Kidney (tissue), 13 donors: ENCODE measurements at regions not wholly inside any gene's neighbourhood (a gene's known extent, or its start where the extent isn't known, plus 50 kb on each side); places are given as distances from the start of the nearest gene placed in this dataset.

Experiments used
- DNase-seq, 5 donors: peaks; one replicate each; pipeline ENCODE4 v3.0.0-alpha.2; 2013 to 2020
- FAIRE-seq: peaks from 2 replicates; lab custom pipeline; 2012; peaks lifted over from hg19 to GRCh38; lab: Jason Lieb, UNC
- H3K27ac ChIP-seq, 2 donors: one replicate each; pipeline ENCODE4 v1.7.0; 2013; ENCODE audit warnings: low read depth in 2 of 2, low read length in 2 of 2, inconsistent platforms in 1 of 2
- H3K27me3 ChIP-seq: one replicate; pipeline ENCODE4 v1.7.1; 2013; ENCODE audit warnings: low read length, inconsistent platforms; ENCODE audit not compliant: control insufficient read depth, insufficient read depth
- H3K36me3 ChIP-seq, 3 donors: one replicate each; pipeline versions ENCODE4 v1.7.0 to v1.7.1; 2013; ENCODE audit warnings: low read length in 3 of 3, control low read depth in 1 of 3, inconsistent platforms in 1 of 3; ENCODE audit not compliant: insufficient read depth in 3 of 3, control insufficient read depth in 2 of 3
- H3K4me1 ChIP-seq, 3 donors: one replicate each; pipeline versions ENCODE4 v1.7.0 to v1.7.1; 2013; ENCODE audit warnings: low read length in 3 of 3, inconsistent platforms in 1 of 3, low read depth in 1 of 3; ENCODE audit not compliant: control insufficient read depth in 2 of 3, insufficient read depth in 2 of 3
- H3K4me3 ChIP-seq, 3 donors: one replicate each; pipeline versions ENCODE4 v1.7.0 to v1.8.1; 2013; ENCODE audit warnings: low read length in 3 of 3, control low read depth in 1 of 3, inconsistent platforms in 1 of 3
- H3K9ac ChIP-seq, 3 donors: one replicate each; pipeline versions ENCODE4 v1.7.0 to v1.7.1; 2013; ENCODE audit warnings: low read length in 3 of 3, control low read depth in 1 of 3, inconsistent platforms in 1 of 3
- H3K9me3 ChIP-seq, 3 donors: one replicate each; pipeline versions ENCODE4 v1.7.0 to v1.7.1; 2013; ENCODE audit warnings: low read length in 3 of 3, control low read depth in 1 of 3, inconsistent platforms in 1 of 3; ENCODE audit not compliant: control insufficient read depth in 2 of 3, insufficient read depth in 1 of 3
- intact Hi-C: fragments of 100-400 bp; cut with DNase I; formaldehyde crosslinking; loops from one replicate; pipeline ENCODE4 v1.11.1; 2022
- TF ChIP-seq, protein P1 (sequence below): IDR thresholded peaks from 3 replicates; pipeline ENCODE4 v1.5.1; 2012; ENCODE audit warnings: mild to moderate bottlenecking, moderate library complexity, borderline replicate concordance; ENCODE audit not compliant: insufficient read depth; ENCODE audit errors: extremely low read depth
- donor health status: control.
- donor health status: control.
- donor health status: control.
- donor health status: control.
- donor health status: control.
- donor health status: DM: yes; HTN: yes; CAD: no.
- donor health status: Normal renal cell carcinoma (clear cell type).

- Histone ChIP-seq H3K9me3 (no peaks in the 10 kb centered on the region), H3K9ac (no peak overlapping the region), H3K27ac (no peak overlapping the region), H3K36me3 (no peaks in the 10 kb centered on the region), H3K4me1 (no peaks in the 10 kb centered on the region), H3K4me3 (no peak overlapping the region), H3K27me3 (no peaks in the 10 kb centered on the region)
- DNase-seq (peak in 1 of 5 donors; percentile 82), FAIRE-seq (no peak)
- TF ChIP-seq, protein P1, sequence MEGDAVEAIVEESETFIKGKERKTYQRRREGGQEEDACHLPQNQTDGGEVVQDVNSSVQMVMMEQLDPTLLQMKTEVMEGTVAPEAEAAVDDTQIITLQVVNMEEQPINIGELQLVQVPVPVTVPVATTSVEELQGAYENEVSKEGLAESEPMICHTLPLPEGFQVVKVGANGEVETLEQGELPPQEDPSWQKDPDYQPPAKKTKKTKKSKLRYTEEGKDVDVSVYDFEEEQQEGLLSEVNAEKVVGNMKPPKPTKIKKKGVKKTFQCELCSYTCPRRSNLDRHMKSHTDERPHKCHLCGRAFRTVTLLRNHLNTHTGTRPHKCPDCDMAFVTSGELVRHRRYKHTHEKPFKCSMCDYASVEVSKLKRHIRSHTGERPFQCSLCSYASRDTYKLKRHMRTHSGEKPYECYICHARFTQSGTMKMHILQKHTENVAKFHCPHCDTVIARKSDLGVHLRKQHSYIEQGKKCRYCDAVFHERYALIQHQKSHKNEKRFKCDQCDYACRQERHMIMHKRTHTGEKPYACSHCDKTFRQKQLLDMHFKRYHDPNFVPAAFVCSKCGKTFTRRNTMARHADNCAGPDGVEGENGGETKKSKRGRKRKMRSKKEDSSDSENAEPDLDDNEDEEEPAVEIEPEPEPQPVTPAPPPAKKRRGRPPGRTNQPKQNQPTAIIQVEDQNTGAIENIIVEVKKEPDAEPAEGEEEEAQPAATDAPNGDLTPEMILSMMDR: peak; percentile 41
- intact Hi-C loops: no loop called here
Observed at GRCh38 chr12:38053655-38054464, 262.7 kb upstream of the ALG10B start.

- FAIRE-seq: no peak
Observed at GRCh38 chr12:38056701-38057689, 259.6 kb upstream of the ALG10B start.

DNA sequence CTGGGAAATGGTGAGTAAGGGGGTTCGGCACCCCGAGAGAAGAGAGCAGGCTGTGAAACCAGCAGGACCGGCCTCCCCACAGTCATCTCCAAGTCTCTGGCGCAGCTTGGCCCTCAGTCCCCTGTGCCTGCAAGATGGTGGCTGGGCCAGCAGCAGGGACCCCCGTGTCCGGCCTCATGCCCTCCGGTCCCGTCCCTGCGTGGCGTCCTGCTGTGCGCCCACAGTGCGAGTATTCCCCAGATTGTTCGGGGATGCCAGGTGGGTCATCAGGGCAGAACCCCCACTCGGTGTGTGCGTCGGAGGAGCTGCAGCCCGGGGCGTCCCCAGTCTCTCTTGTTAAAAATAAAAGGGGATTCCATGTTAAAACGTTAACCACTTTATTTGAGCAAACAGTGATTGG is 216.9 kb upstream of the ALG10B start:
- TF ChIP-seq, protein P1: no peak
- no peak overlapping the region for H3K4me3 ChIP-seq
- no peaks in the 10 kb centered on the region for H3K9me3 ChIP-seq
- H3K9ac ChIP-seq: no peak overlapping the region
- H3K4me1 ChIP-seq: no peaks in the 10 kb centered on the region
- H3K27me3 ChIP-seq: no peaks in the 10 kb centered on the region
- H3K27ac ChIP-seq: no peak overlapping the region
- FAIRE-seq: no peak
- intact Hi-C loops: no loop called here
- no peak for DNase-seq
- no peaks in the 10 kb centered on the region for H3K36me3 ChIP-seq

More at GRCh38 chr12:38056701-38057689, 259.6 kb upstream of the ALG10B start:
- Histone ChIP-seq H3K27me3 (no peaks in the 10 kb centered on the region), H3K4me1 (no peaks in the 10 kb centered on the region), H3K27ac (no peak overlapping the region), H3K9me3 (no peaks in the 10 kb centered on the region), H3K4me3 (no peak overlapping the region), H3K9ac (no peak overlapping the region), H3K36me3 (no peaks in the 10 kb centered on the region)
- intact Hi-C loops: no loop called here
- TF ChIP-seq, protein P1: no peak
- DNase-seq: no peak
